ENCODE measurements at regions not wholly inside any gene's neighbourhood (a gene's known extent, or its start where the extent isn't known, plus 50 kb on each side); places are given as distances from the start of the nearest gene placed in this dataset.

GRCh38 chr6:88376197-88376596 is 210.1 kb upstream of the CNR1 start:
- Mint-ChIP-seq H3K9me3 (no peaks in the 10 kb centered on the region), H3K4me1 (no peaks in the 10 kb centered on the region), H3K27me3 (peaks cover 3% of the 10 kb centered on the region), H3K36me3 (no peaks in the 10 kb centered on the region), H3K27ac (no peak overlapping the region), H3K4me3 (no peak overlapping the region)
- no peak for ATAC-seq (ENCODE audit: low read depth)
- DNase-seq (ENCODE audit: low spot score in 2 of 2): no peak

GRCh38 chr6:88374553-88374952 is 208.4 kb upstream of the CNR1 start:
- Mint-ChIP-seq H3K36me3 (no peaks in the 10 kb centered on the region), H3K4me1 (no peaks in the 10 kb centered on the region), H3K27me3 (peaks cover 6% of the 10 kb centered on the region), H3K27ac (no peak overlapping the region), H3K9me3 (no peaks in the 10 kb centered on the region), H3K4me3 (no peak overlapping the region)
- DNase-seq (ENCODE audit: low spot score in 2 of 2): no peak
- ATAC-seq (ENCODE audit: low read depth): no peak

GRCh38 chr6:88371480-88371879 is 205.3 kb upstream of the CNR1 start:
- Mint-ChIP-seq H3K36me3 (no peaks in the 10 kb centered on the region), H3K9me3 (no peaks in the 10 kb centered on the region), H3K27me3 (peaks cover 14% of the 10 kb centered on the region), H3K4me1 (peaks cover 6% of the 10 kb centered on the region), H3K4me3 (no peak overlapping the region), H3K27ac (no peak overlapping the region)
- DNase-seq (ENCODE audit: low spot score in 2 of 2) (no peak), ATAC-seq (ENCODE audit: low read depth) (no peak)

- H3K4me1 Mint-ChIP-seq: peaks cover 6% of the 10 kb centered on the region
- H3K27ac Mint-ChIP-seq: no peak overlapping the region
These were observed 204.1 kb upstream of the CNR1 start for GRCh38 chr6:88370127-88370710.

GRCh38 chr6:88369262-88369661 is 203.1 kb upstream of the CNR1 start:
- Mint-ChIP-seq H3K4me1 (peaks cover 6% of the 10 kb centered on the region), H3K9me3 (no peaks in the 10 kb centered on the region), H3K4me3 (no peak overlapping the region), H3K27me3 (peaks cover 16% of the 10 kb centered on the region), H3K36me3 (no peaks in the 10 kb centered on the region), H3K27ac (no peak overlapping the region)
- ATAC-seq (ENCODE audit: low read depth): no peak
- DNase-seq (ENCODE audit: low spot score in 2 of 2): no peak

More at GRCh38 chr6:88370127-88370710, 204.1 kb upstream of the CNR1 start:
- H3K9me3 Mint-ChIP-seq: no peaks in the 10 kb centered on the region
- H3K4me3 Mint-ChIP-seq: no peak overlapping the region
- no peaks in the 10 kb centered on the region for H3K36me3 Mint-ChIP-seq
- no peak for ATAC-seq (ENCODE audit: low read depth)
- peaks cover 16% of the 10 kb centered on the region for H3K27me3 Mint-ChIP-seq
- no peak for DNase-seq (ENCODE audit: low spot score in 2 of 2)

DNA sequence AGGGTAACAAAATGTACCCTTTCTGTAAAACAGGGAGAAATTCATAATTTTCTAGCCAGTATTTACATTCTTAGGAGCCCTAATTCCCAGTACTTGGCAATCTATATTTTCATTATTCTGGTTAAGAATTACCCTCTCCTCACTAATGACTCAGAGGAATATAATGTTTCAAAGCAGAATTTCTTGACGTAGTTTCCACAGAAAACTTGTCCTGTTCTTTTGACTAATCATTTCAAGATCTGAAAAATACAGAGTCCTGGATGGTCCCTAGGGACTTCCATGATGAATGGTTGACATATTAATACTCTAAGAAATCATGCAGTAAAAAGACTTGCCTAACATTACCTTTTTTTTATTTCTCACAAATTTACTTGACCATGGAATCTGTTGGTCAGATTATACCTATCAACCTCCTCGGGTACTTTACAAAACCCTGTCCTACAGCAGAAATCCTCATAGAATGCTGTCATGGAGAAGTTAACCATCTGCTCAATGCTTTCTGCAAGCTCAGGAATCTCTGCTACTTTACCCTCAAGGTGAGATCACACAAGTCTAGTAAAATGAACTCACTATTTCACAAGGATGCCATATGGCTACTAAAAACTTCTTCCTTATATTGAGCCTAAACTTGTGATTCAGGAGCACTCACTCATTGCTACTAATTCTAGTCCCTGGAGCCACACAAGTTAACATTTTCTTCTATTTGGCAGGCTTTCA is 202.1 kb upstream of the CNR1 start:
- ATAC-seq (ENCODE audit: low read depth) (no peak), DNase-seq (ENCODE audit: low spot score in 2 of 2) (no peak)
- Mint-ChIP-seq H3K27ac (no peak overlapping the region), H3K4me3 (no peak overlapping the region), H3K4me1 (peaks cover 6% of the 10 kb centered on the region), H3K36me3 (no peaks in the 10 kb centered on the region), H3K9me3 (no peaks in the 10 kb centered on the region), H3K27me3 (peaks cover 16% of the 10 kb centered on the region)

DNA sequence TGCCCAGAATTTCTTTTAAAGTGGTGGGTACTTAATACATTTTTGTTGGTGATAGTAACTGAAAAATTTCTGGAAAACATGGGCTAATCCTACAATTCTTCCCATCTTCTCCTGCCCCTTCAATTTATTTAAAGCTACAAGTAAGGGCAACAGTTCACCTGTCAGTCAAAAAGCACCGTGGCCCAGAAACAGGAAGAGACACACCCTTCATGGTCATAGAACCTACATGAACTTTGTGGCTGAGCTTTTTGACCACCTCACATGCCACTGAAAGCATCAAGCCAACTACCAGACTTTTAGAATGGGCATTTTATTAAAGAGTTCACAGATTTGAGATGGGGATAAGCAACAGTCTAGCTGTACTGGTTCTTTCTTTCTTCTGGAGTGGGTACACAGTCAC is 201.1 kb upstream of the CNR1 start:
- ATAC-seq (ENCODE audit: low read depth): no peak
- Mint-ChIP-seq H3K4me1 (peaks cover 6% of the 10 kb centered on the region), H3K27me3 (peaks cover 18% of the 10 kb centered on the region), H3K36me3 (no peaks in the 10 kb centered on the region), H3K9me3 (no peaks in the 10 kb centered on the region), H3K4me3 (no peak overlapping the region), H3K27ac (no peak overlapping the region)
- no peak for DNase-seq (ENCODE audit: low spot score in 2 of 2)

DNA sequence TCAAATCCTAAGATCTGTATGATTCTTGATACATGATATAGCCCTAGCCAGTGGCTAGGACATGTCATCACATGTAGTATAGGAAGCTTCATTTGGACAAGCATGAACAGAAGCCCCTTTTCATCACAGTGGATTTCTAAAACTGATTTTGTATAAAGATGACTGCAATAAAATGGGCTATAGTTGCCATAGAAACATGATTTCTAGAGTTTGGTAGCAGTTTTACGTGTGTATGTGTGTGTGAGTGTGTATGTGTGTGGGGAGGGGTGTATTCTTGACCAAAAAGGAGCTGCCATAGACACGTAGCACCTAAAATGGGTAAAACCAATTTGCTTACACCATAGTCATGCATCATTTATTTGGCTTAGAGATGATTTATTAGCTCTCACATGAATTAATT is 200.5 kb upstream of the CNR1 start:
- no peak for DNase-seq (ENCODE audit: low spot score in 2 of 2)
- no peaks in the 10 kb centered on the region for H3K9me3 Mint-ChIP-seq
- peaks cover 6% of the 10 kb centered on the region for H3K4me1 Mint-ChIP-seq
- no peak overlapping the region for H3K4me3 Mint-ChIP-seq
- H3K27ac Mint-ChIP-seq: no peak overlapping the region
- ATAC-seq (ENCODE audit: low read depth): no peak
- peaks cover 18% of the 10 kb centered on the region for H3K27me3 Mint-ChIP-seq
- H3K36me3 Mint-ChIP-seq: no peaks in the 10 kb centered on the region

- no peak overlapping the region for H3K4me3 Mint-ChIP-seq
- H3K4me1 Mint-ChIP-seq: peaks cover 6% of the 10 kb centered on the region
- no peaks in the 10 kb centered on the region for H3K36me3 Mint-ChIP-seq
- no peak overlapping the region for H3K27ac Mint-ChIP-seq
- no peak for DNase-seq (ENCODE audit: low spot score in 2 of 2)
- peaks cover 18% of the 10 kb centered on the region for H3K27me3 Mint-ChIP-seq
- ATAC-seq (ENCODE audit: low read depth): no peak
- H3K9me3 Mint-ChIP-seq: no peaks in the 10 kb centered on the region
These were observed 199.5 kb upstream of the CNR1 start for GRCh38 chr6:88365656-88366055.

DNA sequence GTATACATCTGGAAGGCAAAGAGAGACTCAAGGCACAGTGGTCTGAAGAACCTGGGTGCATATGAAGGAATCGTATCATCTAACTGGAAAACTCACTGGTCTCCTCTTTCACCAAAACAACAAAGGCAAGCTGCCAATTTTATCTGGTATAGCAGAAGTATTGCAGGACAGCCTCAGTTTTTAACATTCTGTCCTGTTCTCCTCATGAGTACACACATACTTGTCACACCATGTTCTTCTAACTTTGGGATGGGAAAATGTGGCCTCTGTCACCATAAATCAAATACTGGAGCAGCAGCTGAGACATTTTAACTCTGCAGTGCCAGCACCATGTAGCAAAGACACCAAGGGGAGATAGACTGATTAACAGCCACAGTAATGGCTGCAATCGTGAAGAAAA is 199.1 kb upstream of the CNR1 start:
- Mint-ChIP-seq H3K9me3 (no peaks in the 10 kb centered on the region), H3K27ac (no peak overlapping the region), H3K4me1 (peaks cover 6% of the 10 kb centered on the region), H3K4me3 (no peak overlapping the region), H3K36me3 (no peaks in the 10 kb centered on the region), H3K27me3 (peaks cover 18% of the 10 kb centered on the region)
- no peak for DNase-seq (ENCODE audit: low spot score in 2 of 2)
- ATAC-seq (ENCODE audit: low read depth): no peak

DNA sequence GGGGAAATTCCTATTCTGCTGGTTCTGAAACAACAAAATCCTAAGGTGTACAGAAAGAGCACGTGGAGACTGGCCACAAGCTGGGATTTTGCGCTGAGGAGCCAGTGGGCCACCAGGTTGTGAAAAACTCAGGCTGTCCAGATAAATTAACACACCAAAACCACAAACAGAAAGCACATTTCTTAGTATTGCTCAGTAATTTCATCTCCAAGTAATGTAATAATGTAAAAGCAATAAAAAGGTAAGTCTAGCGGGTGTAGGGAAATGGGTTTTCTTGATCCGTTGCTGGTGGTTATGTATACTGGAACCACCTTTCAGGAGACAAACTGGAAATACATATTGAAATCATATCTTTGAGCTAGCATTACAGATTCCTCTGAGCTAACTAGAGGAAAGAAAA is 195.6 kb upstream of the CNR1 start:
- DNase-seq (ENCODE audit: low spot score in 2 of 2) (no peak), ATAC-seq (ENCODE audit: low read depth) (no peak)
- peaks cover 2% of the 10 kb centered on the region for H3K4me1 Mint-ChIP-seq
- no peak overlapping the region for H3K27ac Mint-ChIP-seq
- H3K36me3 Mint-ChIP-seq: no peaks in the 10 kb centered on the region
- no peak overlapping the region for H3K4me3 Mint-ChIP-seq
- H3K9me3 Mint-ChIP-seq: no peaks in the 10 kb centered on the region
- peaks cover 8% of the 10 kb centered on the region for H3K27me3 Mint-ChIP-seq

GRCh38 chr6:88361298-88361697 is 195.2 kb upstream of the CNR1 start:
- Mint-ChIP-seq H3K27me3 (peaks cover 7% of the 10 kb centered on the region), H3K4me1 (no peaks in the 10 kb centered on the region), H3K9me3 (no peaks in the 10 kb centered on the region), H3K4me3 (no peak overlapping the region), H3K27ac (no peak overlapping the region), H3K36me3 (no peaks in the 10 kb centered on the region)
- DNase-seq (ENCODE audit: low spot score in 2 of 2): no peak
- no peak for ATAC-seq (ENCODE audit: low read depth)

- no peak overlapping the region for H3K4me3 Mint-ChIP-seq
- H3K36me3 Mint-ChIP-seq: no peaks in the 10 kb centered on the region
- no peaks in the 10 kb centered on the region for H3K9me3 Mint-ChIP-seq
- no peaks in the 10 kb centered on the region for H3K4me1 Mint-ChIP-seq
- no peak for ATAC-seq (ENCODE audit: low read depth)
- no peak overlapping the region for H3K27ac Mint-ChIP-seq
- peaks cover 5% of the 10 kb centered on the region for H3K27me3 Mint-ChIP-seq
- DNase-seq (ENCODE audit: low spot score in 2 of 2): no peak
These were observed 194.2 kb upstream of the CNR1 start for GRCh38 chr6:88360203-88360797.

DNA sequence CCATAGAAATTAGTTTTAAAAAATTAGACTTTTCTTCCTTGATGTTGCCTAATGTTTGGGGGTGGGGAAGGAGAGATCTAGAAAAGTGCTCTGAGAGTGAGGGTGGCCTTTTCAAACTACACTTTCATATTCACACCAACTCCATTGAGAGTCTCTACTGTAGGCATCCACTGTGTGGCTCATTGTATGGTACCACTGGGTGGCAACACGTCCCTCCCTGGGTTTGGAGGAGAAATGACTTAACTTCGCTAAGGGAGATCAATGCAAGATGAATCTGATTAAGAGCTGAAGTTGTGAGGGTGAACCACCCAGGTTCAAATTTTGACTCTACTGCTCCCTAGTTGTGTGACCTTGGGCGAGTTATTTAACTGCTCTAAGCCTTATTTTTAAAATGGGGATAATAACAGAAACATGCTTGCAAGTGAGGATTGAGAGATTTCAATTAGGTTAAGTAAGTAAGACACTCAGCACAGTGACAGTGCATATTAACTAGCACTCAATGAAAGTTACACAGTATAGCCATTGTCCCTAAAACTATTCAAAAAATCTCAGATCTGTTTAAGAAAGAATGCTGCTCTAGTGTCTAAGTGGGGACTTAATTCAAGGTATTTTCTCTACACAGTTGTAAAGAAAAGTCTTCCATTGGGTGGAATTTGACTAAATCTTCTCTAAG is 193.5 kb upstream of the CNR1 start:
- H3K36me3 Mint-ChIP-seq: no peaks in the 10 kb centered on the region
- no peaks in the 10 kb centered on the region for H3K4me1 Mint-ChIP-seq
- no peak overlapping the region for H3K4me3 Mint-ChIP-seq
- H3K27me3 Mint-ChIP-seq: peaks cover 5% of the 10 kb centered on the region
- ATAC-seq (ENCODE audit: low read depth) (no peak), DNase-seq (ENCODE audit: low spot score in 2 of 2) (no peak)
- H3K27ac Mint-ChIP-seq: no peak overlapping the region
- H3K9me3 Mint-ChIP-seq: no peaks in the 10 kb centered on the region
